Urothelium cell line (cell line): ENCODE measurements at regions not wholly inside any gene's neighbourhood (a gene's known extent, or its start where the extent isn't known, plus 50 kb on each side); places are given as distances from the start of the nearest gene placed in this dataset.
"Not testable (repeated sequence)": the region's sequence is repeated elsewhere in the genome, so short reads cannot be mapped to it uniquely, and the experiment has no call there.

ENCODE experiments used
- DNase-seq: peaks from one replicate; pipeline ENCODE4 v3.0.0; 2011; ENCODE audit warnings: low spot score, mixed read lengths
- FAIRE-seq: peaks from 2 replicates; lab custom pipeline; 2011; peaks lifted over from hg19 to GRCh38; lab: Jason Lieb, UNC

- DNase-seq (no peak), FAIRE-seq (no peak)
Observed at GRCh38 chrX:138889149-138889548, 177.6 kb upstream of the FGF13 start.

- DNase-seq: peak; percentile 9
Observed at GRCh38 chrX:138886769-138887168, 175.3 kb upstream of the FGF13 start.

GRCh38 chrX:138885886-138886285, 174.4 kb upstream of the FGF13 start:
- DNase-seq (no peak), FAIRE-seq (no peak)

More at GRCh38 chrX:138886769-138887168, 175.3 kb upstream of the FGF13 start:
- no peak for FAIRE-seq

- DNase-seq, FAIRE-seq: not testable (repeated sequence)
Observed at GRCh38 chrX:138880293-138880692, 168.8 kb upstream of the FGF13 start.

GRCh38 chrX:138877746-138878145, 166.2 kb upstream of the FGF13 start:
- DNase-seq: no peak
- no peak for FAIRE-seq

- no peak for FAIRE-seq
- no peak for DNase-seq
Observed at GRCh38 chrX:138875472-138875871, 164.0 kb upstream of the FGF13 start.

- DNase-seq (no peak), FAIRE-seq (no peak)
Observed at GRCh38 chrX:138874271-138874935, 162.9 kb upstream of the FGF13 start.

- not testable (repeated sequence) for FAIRE-seq, DNase-seq
Observed at GRCh38 chrX:138873640-138874039, 162.1 kb upstream of the FGF13 start.

GRCh38 chrX:138872537-138872936, 161.0 kb upstream of the FGF13 start:
- DNase-seq (no peak), FAIRE-seq (no peak)

- DNase-seq (no peak), FAIRE-seq (no peak)
Observed at GRCh38 chrX:138871739-138872138, 160.2 kb upstream of the FGF13 start.

GRCh38 chrX:138866643-138867042, 155.1 kb upstream of the FGF13 start:
- DNase-seq: no peak
- no peak for FAIRE-seq

GRCh38 chrX:138865093-138865649, 153.7 kb upstream of the FGF13 start:
- DNase-seq (no peak), FAIRE-seq (no peak)

- DNase-seq: no peak
- no peak for FAIRE-seq
Observed at GRCh38 chrX:138859421-138859820, 147.9 kb upstream of the FGF13 start.

- DNase-seq (no peak), FAIRE-seq (no peak)
Observed at GRCh38 chrX:138858951-138859350, 147.4 kb upstream of the FGF13 start.

GRCh38 chrX:138858438-138858837, 146.9 kb upstream of the FGF13 start:
- FAIRE-seq: no peak
- peak; percentile 17 for DNase-seq

GRCh38 chrX:138856881-138857604, 145.5 kb upstream of the FGF13 start:
- no peak for FAIRE-seq
- DNase-seq: no peak

GRCh38 chrX:138853936-138854335, 142.4 kb upstream of the FGF13 start:
- no peak for DNase-seq
- no peak for FAIRE-seq

GRCh38 chrX:138849521-138849920, 138.0 kb upstream of the FGF13 start:
- no peak for FAIRE-seq
- DNase-seq: no peak

- DNase-seq: no peak
- no peak for FAIRE-seq
Observed at GRCh38 chrX:138847930-138848329, 136.4 kb upstream of the FGF13 start.

GRCh38 chrX:138845786-138846185, 134.3 kb upstream of the FGF13 start:
- DNase-seq: no peak
- FAIRE-seq: no peak

- DNase-seq, FAIRE-seq: not testable (repeated sequence)
Observed at GRCh38 chrX:138807400-138807799, 95.9 kb upstream of the FGF13 start.

GRCh38 chrX:138794246-138794645, 82.7 kb upstream of the FGF13 start:
- no peak for FAIRE-seq
- DNase-seq: no peak
